ENCODE measurements at regions not wholly inside any gene's neighbourhood (a gene's known extent, or its start where the extent isn't known, plus 50 kb on each side); places are given as distances from the start of the nearest gene placed in this dataset.

DNA sequence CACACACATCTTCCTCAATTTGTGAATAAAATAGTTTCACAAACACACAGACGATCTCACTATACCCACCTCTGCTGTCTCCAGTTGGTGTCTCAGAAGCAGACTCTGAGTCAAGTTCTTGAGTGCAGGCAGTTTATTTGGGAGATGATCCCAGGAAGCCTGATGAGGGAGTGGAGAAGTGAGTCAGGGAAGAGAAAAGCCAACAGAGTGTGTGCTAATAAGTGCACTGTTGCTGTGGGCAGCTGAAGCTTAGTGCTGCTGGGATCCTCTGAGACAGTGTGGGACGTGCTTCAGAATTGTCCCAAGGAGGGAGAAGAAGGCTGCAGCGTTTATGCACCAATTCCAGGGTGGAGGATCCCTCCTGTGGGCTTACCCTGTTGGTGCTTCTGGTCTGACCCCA, 423.2 kb upstream of the C16orf82 start:
- TF ChIP-seq EZH2 (IDR thresholded peaks at IDR 0.05), result no peak
- TF ChIP-seq SP1 (IDR thresholded peaks at IDR 0.05; ENCODE audit: low read depth), result no peak
- no peak for TF ChIP-seq EZH2phosphoT487 (IDR thresholded peaks at IDR 0.05; ENCODE audit: borderline replicate concordance)
- TF ChIP-seq POLR2A (IDR thresholded peaks at IDR 0.05; ENCODE audit: borderline replicate concordance, extremely low read depth, insufficient read depth, insufficient read length), result no peak
- TF ChIP-seq CBX3 (IDR thresholded peaks at IDR 0.05; ENCODE audit: low read depth), result no peak
- TF ChIP-seq, protein P1, sequence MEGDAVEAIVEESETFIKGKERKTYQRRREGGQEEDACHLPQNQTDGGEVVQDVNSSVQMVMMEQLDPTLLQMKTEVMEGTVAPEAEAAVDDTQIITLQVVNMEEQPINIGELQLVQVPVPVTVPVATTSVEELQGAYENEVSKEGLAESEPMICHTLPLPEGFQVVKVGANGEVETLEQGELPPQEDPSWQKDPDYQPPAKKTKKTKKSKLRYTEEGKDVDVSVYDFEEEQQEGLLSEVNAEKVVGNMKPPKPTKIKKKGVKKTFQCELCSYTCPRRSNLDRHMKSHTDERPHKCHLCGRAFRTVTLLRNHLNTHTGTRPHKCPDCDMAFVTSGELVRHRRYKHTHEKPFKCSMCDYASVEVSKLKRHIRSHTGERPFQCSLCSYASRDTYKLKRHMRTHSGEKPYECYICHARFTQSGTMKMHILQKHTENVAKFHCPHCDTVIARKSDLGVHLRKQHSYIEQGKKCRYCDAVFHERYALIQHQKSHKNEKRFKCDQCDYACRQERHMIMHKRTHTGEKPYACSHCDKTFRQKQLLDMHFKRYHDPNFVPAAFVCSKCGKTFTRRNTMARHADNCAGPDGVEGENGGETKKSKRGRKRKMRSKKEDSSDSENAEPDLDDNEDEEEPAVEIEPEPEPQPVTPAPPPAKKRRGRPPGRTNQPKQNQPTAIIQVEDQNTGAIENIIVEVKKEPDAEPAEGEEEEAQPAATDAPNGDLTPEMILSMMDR (IDR thresholded peaks at IDR 0.05 in 2 of 3, conservative IDR thresholded peaks at IDR 0.05 in 1 of 3; ENCODE audit: borderline replicate concordance in 1 of 3, insufficient read depth in 1 of 3, low read depth in 2 of 3, low read length in 2 of 3), result no peak
- TF ChIP-seq, protein P2, sequence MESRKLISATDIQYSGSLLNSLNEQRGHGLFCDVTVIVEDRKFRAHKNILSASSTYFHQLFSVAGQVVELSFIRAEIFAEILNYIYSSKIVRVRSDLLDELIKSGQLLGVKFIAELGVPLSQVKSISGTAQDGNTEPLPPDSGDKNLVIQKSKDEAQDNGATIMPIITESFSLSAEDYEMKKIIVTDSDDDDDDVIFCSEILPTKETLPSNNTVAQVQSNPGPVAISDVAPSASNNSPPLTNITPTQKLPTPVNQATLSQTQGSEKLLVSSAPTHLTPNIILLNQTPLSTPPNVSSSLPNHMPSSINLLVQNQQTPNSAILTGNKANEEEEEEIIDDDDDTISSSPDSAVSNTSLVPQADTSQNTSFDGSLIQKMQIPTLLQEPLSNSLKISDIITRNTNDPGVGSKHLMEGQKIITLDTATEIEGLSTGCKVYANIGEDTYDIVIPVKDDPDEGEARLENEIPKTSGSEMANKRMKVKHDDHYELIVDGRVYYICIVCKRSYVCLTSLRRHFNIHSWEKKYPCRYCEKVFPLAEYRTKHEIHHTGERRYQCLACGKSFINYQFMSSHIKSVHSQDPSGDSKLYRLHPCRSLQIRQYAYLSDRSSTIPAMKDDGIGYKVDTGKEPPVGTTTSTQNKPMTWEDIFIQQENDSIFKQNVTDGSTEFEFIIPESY (IDR thresholded peaks at IDR 0.05; ENCODE audit: extremely low read depth, insufficient replicate concordance, low read length), result no peak
